GM18502 (cell line): ENCODE measurements at regions not wholly inside any gene's neighbourhood (a gene's known extent, or its start where the extent isn't known, plus 50 kb on each side); places are given as distances from the start of the nearest gene placed in this dataset.

Source experiments
- ATAC-seq: cut with Tn5 transposase; IDR thresholded peaks from one replicate; pipeline ENCODE4 v1.9.1; 2021; ENCODE audit warnings: mild to moderate bottlenecking; ENCODE audit not compliant: unreplicated experiment, poor library complexity

DNA sequence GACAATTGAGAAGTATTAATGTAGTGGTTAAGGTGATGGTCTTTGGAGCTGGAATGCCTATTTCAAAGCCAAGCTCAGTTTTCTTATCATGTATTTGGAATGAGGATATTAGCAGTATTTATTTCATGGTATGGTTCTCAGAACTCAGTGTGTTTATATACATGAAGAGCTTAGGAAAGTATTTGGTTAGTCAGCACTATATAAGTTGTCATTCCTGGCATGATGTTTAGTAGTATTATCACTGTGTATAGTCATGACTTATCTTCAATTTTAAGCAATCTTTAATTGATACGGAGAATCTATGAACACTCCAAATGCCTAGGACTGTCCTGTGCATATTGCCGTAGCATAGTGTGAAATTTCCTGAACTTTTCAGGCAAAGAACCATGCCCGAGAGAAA is 501.9 kb upstream of the USP24 start:
- ATAC-seq: no peak

DNA sequence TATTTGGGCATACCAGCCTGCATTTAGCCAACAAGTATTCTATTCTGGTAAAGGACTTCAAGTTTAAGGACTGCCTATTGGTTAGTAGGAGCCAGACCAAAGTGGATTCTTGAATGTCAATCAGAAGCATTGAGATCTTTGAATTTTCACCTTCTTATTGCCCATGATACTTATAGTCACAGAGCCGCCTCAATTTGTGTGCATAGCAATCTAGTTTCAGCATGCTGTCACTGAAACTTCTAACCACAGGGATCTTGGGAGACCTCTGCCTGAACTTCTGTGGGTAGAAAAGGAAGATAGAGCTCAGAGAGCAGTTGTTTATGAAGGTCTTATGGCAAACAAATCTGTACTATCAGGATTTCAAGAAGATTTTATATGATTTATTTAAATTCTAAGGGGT is 501.4 kb upstream of the USP24 start:
- ATAC-seq: no peak

DNA sequence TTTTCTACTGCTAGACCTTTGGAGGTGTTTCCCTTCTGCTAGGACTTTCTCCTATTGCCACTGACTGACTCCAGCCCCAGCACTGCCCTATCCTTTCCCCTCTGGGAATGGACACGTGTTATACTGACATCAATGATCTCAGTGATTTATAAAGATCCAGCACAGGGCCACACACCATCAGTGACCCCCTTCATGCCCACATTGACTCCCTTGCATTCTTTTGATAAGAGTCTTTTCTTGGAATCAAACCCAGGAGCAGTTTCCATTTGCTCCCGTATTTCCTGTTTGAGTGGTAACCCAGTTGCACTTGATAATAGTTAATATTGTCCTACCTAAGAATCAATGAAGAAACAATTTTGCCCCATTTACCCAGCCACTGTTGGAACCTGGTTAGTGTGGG is 501.0 kb upstream of the USP24 start:
- no peak for ATAC-seq

GRCh38 chr1:55714230-55714629 is 499.1 kb upstream of the USP24 start:
- ATAC-seq: no peak

DNA sequence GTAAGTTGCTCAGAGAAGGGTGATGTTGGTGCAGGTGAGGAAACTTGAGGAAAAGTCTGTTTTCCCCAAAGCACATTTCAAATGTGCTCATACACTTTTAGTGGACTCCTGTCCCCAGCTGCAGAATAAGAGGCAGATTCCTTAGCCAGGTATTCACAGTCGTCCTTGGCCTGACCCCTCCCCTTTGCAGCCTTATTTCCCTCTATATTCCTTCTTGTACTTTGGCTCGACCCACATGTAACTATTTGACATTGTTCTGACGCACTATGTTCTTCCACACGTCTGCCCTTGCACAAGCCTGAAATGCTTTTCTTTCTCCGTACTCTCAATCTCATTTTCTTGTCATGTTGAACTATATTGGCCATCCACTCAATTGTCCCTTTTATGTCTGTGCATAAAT is 498.4 kb upstream of the USP24 start:
- ATAC-seq: no peak

GRCh38 chr1:55712148-55712547 is 497.0 kb upstream of the USP24 start:
- no peak for ATAC-seq

DNA sequence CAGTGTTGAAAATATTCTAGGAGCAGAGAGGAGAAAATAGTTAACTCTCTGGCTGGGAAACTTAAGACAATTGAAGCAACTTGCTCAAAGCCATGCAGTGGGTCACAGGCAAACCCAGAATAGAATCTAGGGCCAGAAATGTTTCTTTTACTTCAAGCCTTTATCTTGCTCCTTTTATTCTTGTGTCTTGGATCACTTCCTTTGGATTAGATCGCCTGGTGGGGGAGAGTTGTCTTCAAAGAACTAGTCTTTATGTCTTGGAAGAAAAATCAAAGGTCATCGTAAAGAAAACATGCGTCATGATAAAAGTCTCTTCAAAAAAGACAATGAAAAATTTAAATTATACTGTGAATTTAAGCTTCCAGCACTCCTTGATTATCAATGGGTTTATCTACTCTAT is 493.6 kb upstream of the USP24 start:
- ATAC-seq: no peak

- ATAC-seq: no peak
Measured at GRCh38 chr1:55707846-55708245, 492.7 kb upstream of the USP24 start.

- ATAC-seq: no peak
Measured at GRCh38 chr1:55707196-55707595, 492.0 kb upstream of the USP24 start.

- ATAC-seq: no peak
Measured at GRCh38 chr1:55706397-55706796, 491.2 kb upstream of the USP24 start.

GRCh38 chr1:55703726-55704363 is 488.7 kb upstream of the USP24 start:
- no peak for ATAC-seq

DNA sequence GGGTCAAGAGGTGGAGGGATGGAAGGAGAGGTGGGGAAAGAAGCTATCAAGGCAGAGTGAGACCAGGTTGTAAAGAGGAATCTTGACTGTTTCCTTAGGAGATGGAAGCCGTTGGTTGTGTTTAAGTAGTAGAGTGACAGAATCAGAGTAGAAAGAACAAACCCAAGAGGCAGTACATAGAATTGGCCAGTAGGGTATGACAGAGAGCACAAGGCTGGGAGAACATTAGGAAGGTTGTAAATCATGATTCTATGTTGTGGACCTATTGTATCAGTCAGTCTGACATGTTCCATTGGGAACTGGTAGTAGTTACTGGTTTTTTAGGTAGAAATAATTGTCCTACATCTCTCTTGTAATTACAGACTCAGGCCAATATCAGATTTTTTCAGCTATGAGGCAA is 486.9 kb upstream of the USP24 start:
- peak; percentile 89 for ATAC-seq

GRCh38 chr1:55700359-55701130 is 485.4 kb upstream of the USP24 start:
- ATAC-seq: no peak

- ATAC-seq: no peak
Measured at GRCh38 chr1:55699228-55699627, 484.1 kb upstream of the USP24 start.

DNA sequence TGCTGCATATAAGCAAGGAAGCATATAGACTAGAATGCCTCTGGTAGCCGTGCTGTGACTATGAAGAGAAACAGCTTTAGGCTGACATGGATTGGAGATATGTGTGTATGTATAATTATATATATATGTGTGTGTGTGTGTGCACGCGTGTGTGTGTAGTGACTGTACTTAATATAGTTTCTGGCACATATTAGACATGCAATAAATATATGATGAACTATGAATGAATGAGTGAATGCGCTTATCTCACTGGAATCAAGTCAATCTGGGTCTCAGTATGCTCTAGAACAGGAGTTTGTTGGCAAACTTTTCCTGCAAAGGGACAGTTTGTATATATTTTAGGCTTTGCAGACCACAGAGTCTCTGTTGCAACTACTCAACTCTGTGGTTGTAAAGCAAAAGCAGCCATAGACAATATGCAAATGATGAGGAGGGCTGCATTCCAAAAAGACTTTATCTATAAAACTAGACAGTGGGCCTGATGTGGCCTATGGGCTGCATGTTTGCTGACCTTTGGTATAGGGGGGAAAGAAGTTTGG is 482.9 kb upstream of the USP24 start:
- ATAC-seq: no peak

- ATAC-seq: no peak
Measured at GRCh38 chr1:55696891-55697290, 481.7 kb upstream of the USP24 start.

- ATAC-seq: no peak
Measured at GRCh38 chr1:55696181-55696754, 481.1 kb upstream of the USP24 start.

DNA sequence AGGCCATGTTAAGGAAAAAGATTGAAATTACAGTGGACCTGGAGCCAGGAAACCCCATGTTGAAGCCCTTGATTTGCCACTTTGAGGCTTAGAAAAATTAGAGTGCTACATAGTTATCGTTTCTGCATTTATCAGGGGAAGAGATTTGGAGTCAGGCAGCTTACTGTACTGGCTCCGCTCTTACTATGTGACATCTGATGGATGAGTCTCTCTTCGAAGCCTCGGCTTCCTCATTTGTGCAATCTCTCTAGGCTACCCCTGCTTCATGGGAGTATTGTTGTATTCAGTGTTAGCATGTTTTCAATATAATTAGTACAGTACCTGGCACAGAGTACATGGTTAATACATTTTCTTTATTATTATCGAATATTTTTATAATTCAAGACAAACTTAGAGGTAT is 480.4 kb upstream of the USP24 start:
- no peak for ATAC-seq

DNA sequence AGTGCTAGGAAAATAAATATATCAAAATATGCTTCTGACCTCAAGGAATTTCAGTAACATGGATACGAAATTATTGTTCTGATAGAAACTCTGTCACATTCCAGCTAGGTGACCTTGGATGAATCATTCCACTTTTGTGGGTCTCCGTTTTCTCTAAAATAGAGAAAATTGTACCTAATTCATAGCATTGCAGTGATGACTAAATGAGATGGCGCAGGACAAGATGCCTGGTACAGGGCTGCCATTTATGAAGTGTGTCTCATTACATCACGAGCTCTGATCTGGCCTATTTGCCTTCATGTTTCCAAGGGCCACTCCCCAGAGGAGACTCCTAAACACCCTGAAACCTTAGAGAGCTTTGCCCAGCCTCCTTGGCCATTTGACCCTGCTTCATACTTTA is 480.0 kb upstream of the USP24 start:
- ATAC-seq: no peak

DNA sequence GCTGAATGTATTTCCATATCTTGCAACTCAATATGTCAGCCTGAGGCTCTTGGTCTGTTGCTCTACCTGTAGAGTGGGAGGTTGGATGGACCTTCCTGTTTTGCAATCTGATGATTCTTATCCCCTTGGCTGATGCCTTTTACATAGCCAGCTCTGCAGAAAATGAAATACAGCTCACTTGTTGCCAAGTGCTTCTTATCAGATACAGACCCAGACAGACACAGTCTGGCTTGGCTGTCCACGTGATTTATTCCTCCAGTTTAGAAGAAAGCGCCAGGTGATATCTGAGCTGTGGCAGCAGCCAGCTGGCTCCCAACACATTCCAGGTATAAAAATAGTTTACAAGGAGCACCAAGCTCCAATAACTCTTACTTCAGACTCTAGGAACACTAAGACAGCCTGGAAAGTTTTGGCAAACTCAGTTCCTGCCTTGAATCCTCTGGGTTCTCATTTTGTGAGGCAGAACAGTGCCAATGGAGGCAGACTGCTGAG is 479.2 kb upstream of the USP24 start:
- ATAC-seq: no peak

GRCh38 chr1:55692726-55693125 is 477.6 kb upstream of the USP24 start:
- no peak for ATAC-seq
